H1 (cell line): ENCODE measurements at regions not wholly inside any gene's neighbourhood (a gene's known extent, or its start where the extent isn't known, plus 50 kb on each side); places are given as distances from the start of the nearest gene placed in this dataset.

Experiments used
- CTCF ChIA-PET: fragments of 300-600 bp; sonication (Branson Sonifier 250); formaldehyde crosslinking; loops from one replicate; lab custom pipeline; 2021; ENCODE audit not compliant: partially characterized antibody; lab: Charles Lee
- POLR2A ChIA-PET: fragments of 300-600 bp; sonication (Branson Sonifier 250); formaldehyde crosslinking; loops from one replicate; lab custom pipeline; 2021; ENCODE audit warnings: inconsistent platforms; ENCODE audit not compliant: partially characterized antibody; lab: Charles Lee
- DNase-seq, 2 experiments: peaks; one replicate each; pipeline versions ENCODE4 v3.0.0 to v3.0.0-alpha.2; 2010 to 2022; ENCODE audit warnings: low spot score in 2 of 2, low read depth in 1 of 2, mixed read lengths in 1 of 2
- FAIRE-seq: peaks from 2 replicates; lab custom pipeline; 2011; peaks lifted over from hg19 to GRCh38; lab: Jason Lieb, UNC
- H2AFZ ChIP-seq: 2 replicates; pipeline ENCODE4 v1.8.1; 2012; ENCODE audit warnings: low read length, inconsistent platforms
- H2AK5ac ChIP-seq: 2 replicates; pipeline ENCODE4 v1.6.1; 2013; ENCODE audit warnings: low read depth, low read length
- H2BK120ac ChIP-seq: replicated peaks from 2 replicates; pipeline ENCODE3; 2013; ENCODE audit warnings: low read depth, low read length, inconsistent platforms
- H2BK12ac ChIP-seq: 2 replicates; pipeline ENCODE4 v1.6.1; 2013; ENCODE audit warnings: low read depth, low read length
- H2BK15ac ChIP-seq: 2 replicates; pipeline ENCODE4 v1.6.1; 2013; ENCODE audit warnings: low read length
- H2BK20ac ChIP-seq: 2 replicates; pipeline ENCODE4 v1.6.1; 2013; ENCODE audit warnings: low read length
- H2BK5ac ChIP-seq: 2 replicates; pipeline ENCODE4 v1.6.1; 2013; ENCODE audit warnings: low read depth, low read length
- H3K14ac ChIP-seq: 2 replicates; pipeline ENCODE4 v1.6.1; 2013; ENCODE audit warnings: inconsistent platforms; ENCODE audit not compliant: insufficient read length
- H3K18ac ChIP-seq: 2 replicates; pipeline ENCODE4 v1.6.1; 2013; ENCODE audit warnings: low read length; ENCODE audit errors: extremely low read depth
- H3K23ac ChIP-seq: 2 replicates; pipeline ENCODE4 v1.6.1; 2013; ENCODE audit warnings: inconsistent platforms; ENCODE audit not compliant: insufficient read length
- H3K23me2 ChIP-seq: 2 replicates; pipeline ENCODE4 v1.6.1; 2013; ENCODE audit warnings: low read depth, low read length
- H3K27ac ChIP-seq: 2 replicates; pipeline ENCODE4 v1.6.1; 2011; ENCODE audit warnings: low read depth, low read length, inconsistent platforms
- H3K27me3 ChIP-seq, 4 experiments: replicated peaks in 1 of 4; 1 replicate in 1 of 4; 2 replicates in 3 of 4; pipeline versions ENCODE4 v1.6.1 to v1.8.1; 2011 to 2013; ENCODE audit warnings: low read length in 3 of 4, mild to moderate bottlenecking in 3 of 4, inconsistent platforms in 2 of 4, mixed read lengths in 2 of 4, moderate library complexity in 1 of 4; ENCODE audit not compliant: control insufficient read depth in 3 of 4, insufficient read depth in 3 of 4; ENCODE audit errors: extremely low read depth in 1 of 4
- H3K36me3 ChIP-seq, 4 experiments: 2 replicates each; pipeline versions ENCODE4 v1.6.1 to v1.8.1; 2011 to 2013; ENCODE audit warnings: mild to moderate bottlenecking in 4 of 4, low read length in 3 of 4, moderate library complexity in 2 of 4, control low read depth in 1 of 4, inconsistent platforms in 1 of 4; ENCODE audit not compliant: insufficient read depth in 4 of 4, control insufficient read depth in 2 of 4
- H3K4ac ChIP-seq: replicated peaks from 2 replicates; pipeline ENCODE3; 2013; ENCODE audit warnings: low read length, low read depth, mixed read lengths, inconsistent platforms; ENCODE audit not compliant: insufficient read length
- H3K4me1 ChIP-seq, 4 experiments: replicated peaks in 1 of 4; 1 replicate in 1 of 4; 2 replicates in 3 of 4; pipeline versions ENCODE4 v1.6.1 to v1.8.1; 2011 to 2013; ENCODE audit warnings: low read length in 3 of 4, inconsistent platforms in 2 of 4, mixed read lengths in 1 of 4; ENCODE audit not compliant: insufficient read depth in 4 of 4, control insufficient read depth in 3 of 4
- H3K4me2 ChIP-seq, 2 experiments: 2 replicates each; pipeline versions ENCODE4 v1.6.1 to v1.8.1; 2011 to 2013; ENCODE audit warnings: low read depth in 2 of 2, low read length in 2 of 2, control low read depth in 1 of 2, inconsistent platforms in 1 of 2, mild to moderate bottlenecking in 1 of 2; ENCODE audit not compliant: insufficient read depth in 1 of 2
- H3K4me3 ChIP-seq, 4 experiments: fragments of 200-600, 300-600 bp in 1 of 4; sonication (generic), shearing (Covaris generic), sonication (Bioruptor Twin) in 1 of 4; 2 replicates each; pipeline versions ENCODE4 v1.5.1 to v1.8.1; 2011 to 2016; ENCODE audit warnings: low read length in 4 of 4, low read depth in 3 of 4, control low read depth in 2 of 4, inconsistent platforms in 2 of 4, mild to moderate bottlenecking in 2 of 4, mixed read lengths in 1 of 4, moderate library complexity in 1 of 4; ENCODE audit not compliant: insufficient read depth in 2 of 4; ENCODE audit errors: extremely low read depth in 1 of 4
- H3K56ac ChIP-seq: replicated peaks from 2 replicates; pipeline ENCODE3; 2013; ENCODE audit warnings: low read depth, mild to moderate bottlenecking, mixed read lengths, low read length, inconsistent platforms; ENCODE audit not compliant: insufficient read length
- H3K79me1 ChIP-seq: 2 replicates; pipeline ENCODE4 v1.6.1; 2013; ENCODE audit warnings: low read depth, low read length, control low read depth
- H3K79me2 ChIP-seq, 2 experiments: 2 replicates each; pipeline versions ENCODE4 v1.6.1 to v1.8.1; 2012 to 2013; ENCODE audit warnings: low read length in 2 of 2, mild to moderate bottlenecking in 2 of 2, inconsistent platforms in 1 of 2; ENCODE audit not compliant: insufficient read depth in 2 of 2, control insufficient read depth in 1 of 2
- H3K9ac ChIP-seq, 4 experiments: replicated peaks in 1 of 4; 1 replicate in 1 of 4; 2 replicates in 3 of 4; pipeline versions ENCODE4 v1.6.1 to v1.8.1; 2011 to 2013; ENCODE audit warnings: low read depth in 3 of 4, low read length in 3 of 4, control low read depth in 2 of 4, mild to moderate bottlenecking in 2 of 4, moderate library complexity in 2 of 4, inconsistent platforms in 1 of 4; ENCODE audit errors: extremely low read depth in 1 of 4
- H3K9me3 ChIP-seq, 2 experiments: 2 replicates each; pipeline versions ENCODE4 v1.6.1 to v1.8.1; 2012 to 2013; ENCODE audit warnings: mild to moderate bottlenecking in 2 of 2, moderate library complexity in 2 of 2, control low read depth in 1 of 2, inconsistent platforms in 1 of 2, low read depth in 1 of 2, low read length in 1 of 2, mixed read lengths in 1 of 2; ENCODE audit not compliant: insufficient read depth in 2 of 2
- H4K20me1 ChIP-seq, 2 experiments: replicated peaks in 1 of 2; 2 replicates each; pipeline versions ENCODE3 to v1.8.1; 2011 to 2013; ENCODE audit warnings: inconsistent platforms in 2 of 2, low read length in 2 of 2, mild to moderate bottlenecking in 1 of 2; ENCODE audit not compliant: insufficient read depth in 2 of 2, control insufficient read depth in 1 of 2
- H4K5ac ChIP-seq: 2 replicates; pipeline ENCODE4 v1.6.1; 2013; ENCODE audit warnings: low read length, low read depth, mixed read lengths, inconsistent platforms; ENCODE audit not compliant: insufficient read length
- H4K8ac ChIP-seq: 2 replicates; pipeline ENCODE4 v1.8.0; 2013; ENCODE audit warnings: mild to moderate bottlenecking, moderate library complexity, low read length, inconsistent platforms; ENCODE audit not compliant: insufficient read depth; ENCODE audit errors: extremely low read depth
- H4K91ac ChIP-seq: replicated peaks from 2 replicates; pipeline ENCODE3; 2013; ENCODE audit warnings: low read length, mixed read lengths, inconsistent platforms; ENCODE audit not compliant: insufficient read length
- ATF3 ChIP-seq: IDR thresholded peaks from 2 replicates; pipeline ENCODE4 v1.6.1; 2011; ENCODE audit warnings: low read depth, mild to moderate bottlenecking, low read length; ENCODE audit not compliant: insufficient read depth
- HDAC2 ChIP-seq, 2 experiments: fragments of 300-600 bp in 1 of 2; sonication (generic) in 1 of 2; IDR thresholded peaks; 2 replicates each; pipeline ENCODE4 v1.6.1; 2011 to 2012; ENCODE audit warnings: low read depth in 2 of 2, low read length in 2 of 2, mild to moderate bottlenecking in 2 of 2, moderate library complexity in 2 of 2, borderline replicate concordance in 1 of 2, inconsistent platforms in 1 of 2
- PHF8 ChIP-seq: fragments of 200-600 bp; sonication (generic); conservative IDR thresholded peaks from 2 replicates; pipeline ENCODE4 v1.7.1; 2012; ENCODE audit warnings: low read depth, mild to moderate bottlenecking, inconsistent platforms, low read length, moderate library complexity
- SAP30 ChIP-seq: fragments of 300-600 bp; sonication (generic); IDR thresholded peaks from 2 replicates; pipeline ENCODE4 v1.7.1; 2012; ENCODE audit warnings: low read length, moderate library complexity, mild to moderate bottlenecking, inconsistent platforms; ENCODE audit not compliant: insufficient read depth, insufficient replicate concordance
- USF2 ChIP-seq: IDR thresholded peaks from 2 replicates; pipeline ENCODE4 v1.6.1; 2011; ENCODE audit warnings: low read length, improper control_type of control experiment

- Histone ChIP-seq H3K79me1 (no peaks in the 10 kb centered on the region), H2BK5ac (no peak overlapping the region), H3K14ac (no peak overlapping the region), H3K23me2 (no peaks in the 10 kb centered on the region), H2BK120ac (no peak overlapping the region), H3K4me1 (peaks cover 0 to 2% (median 0%) of the 10 kb centered on the region in 4 experiments; a peak in 1 of 7 replicates), H2BK15ac (no peak overlapping the region), H3K36me3 (no peaks in the 10 kb centered on the region), H3K4me2 (no peak overlapping the region), H4K20me1 (no peaks in the 10 kb centered on the region), H2BK20ac (no peak overlapping the region), H3K79me2 (no peaks in the 10 kb centered on the region), H4K8ac (no peak overlapping the region), H3K27me3 (no peaks in the 10 kb centered on the region; a peak in 1 of 7 replicates), H4K91ac (no peak overlapping the region), H2AK5ac (no peak overlapping the region), H3K27ac (no peak overlapping the region), H3K4ac (no peak overlapping the region), H3K56ac (no peak overlapping the region), H3K9ac (no peak overlapping the region), H3K4me3 (no peak overlapping the region), H3K23ac (no peak overlapping the region), H3K9me3 (no peaks in the 10 kb centered on the region), H4K5ac (no peak overlapping the region), H2BK12ac (no peak overlapping the region), H2AFZ (no peak overlapping the region), H3K18ac (no peak overlapping the region)
- FAIRE-seq, result no peak
- POLR2A ChIA-PET, result interaction anchor here (1.2 kb wide), 1 partner anchor 17 kb away, joined by 3 read pairs; no protein-coding TSS in a partner anchor
- DNase-seq, result no peak
- CTCF ChIA-PET, result interaction anchor here (1.2 to 1.4 kb wide), 3 partner anchors 16 to 181 kb away, joined by 3 to 4 read pairs (median 3); no protein-coding TSS in a partner anchor
- TF ChIP-seq PHF8, result no peak
- TF ChIP-seq HDAC2 (IDR thresholded peaks at IDR 0.05; ENCODE audit: borderline replicate concordance in 1 of 2, low read depth in 2 of 2, low read length in 2 of 2), result no peak
- no peak for TF ChIP-seq SAP30
- TF ChIP-seq USF2, result no peak
- TF ChIP-seq ATF3, result no peak
Observed at GRCh38 chr17:72358465-72358864, 237.6 kb downstream of the SOX9 start.
